ENCODE measurements at regions not wholly inside any gene's neighbourhood (a gene's known extent, or its start where the extent isn't known, plus 50 kb on each side); places are given as distances from the start of the nearest gene placed in this dataset.
"Not testable (repeated sequence)": the region's sequence is repeated elsewhere in the genome, so short reads cannot be mapped to it uniquely, and the experiment has no call there.

GRCh38 chr15:31719396-31720022 is 310.8 kb upstream of the CHRNA7 start:
- H3K4me3 ChIP-seq (ENCODE audit: low read length); DNase-seq (ENCODE audit: low read depth): not testable (repeated sequence)

- not testable (repeated sequence) for DNase-seq (ENCODE audit: low read depth); H3K4me3 ChIP-seq (ENCODE audit: low read length)
These were observed 307.3 kb upstream of the CHRNA7 start for GRCh38 chr15:31723019-31723418.

- not testable (repeated sequence) for DNase-seq (ENCODE audit: low read depth); H3K4me3 ChIP-seq (ENCODE audit: low read length)
These were observed 305.4 kb upstream of the CHRNA7 start for GRCh38 chr15:31724903-31725302.

DNA sequence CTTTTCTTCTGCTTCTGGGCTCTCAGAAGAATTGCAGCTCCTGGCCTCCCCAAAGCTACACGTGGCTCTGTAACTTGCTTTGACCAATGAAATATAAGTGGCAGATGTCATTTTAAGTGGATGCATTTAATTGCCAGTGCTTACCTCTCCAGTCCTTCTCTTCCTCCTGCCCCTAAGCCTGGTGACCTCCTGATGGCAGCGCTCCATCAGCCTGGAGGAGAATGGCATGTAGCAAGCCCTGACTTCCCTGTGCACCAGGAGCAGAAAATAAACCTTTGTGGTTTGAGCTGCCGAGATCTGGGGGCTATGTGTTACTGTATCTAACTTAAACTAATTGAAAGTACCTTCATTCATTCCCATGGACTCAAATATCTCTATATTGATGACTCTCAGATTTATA is 304.7 kb upstream of the CHRNA7 start:
- DNase-seq (ENCODE audit: low read depth); H3K4me3 ChIP-seq (ENCODE audit: low read length): not testable (repeated sequence)

DNA sequence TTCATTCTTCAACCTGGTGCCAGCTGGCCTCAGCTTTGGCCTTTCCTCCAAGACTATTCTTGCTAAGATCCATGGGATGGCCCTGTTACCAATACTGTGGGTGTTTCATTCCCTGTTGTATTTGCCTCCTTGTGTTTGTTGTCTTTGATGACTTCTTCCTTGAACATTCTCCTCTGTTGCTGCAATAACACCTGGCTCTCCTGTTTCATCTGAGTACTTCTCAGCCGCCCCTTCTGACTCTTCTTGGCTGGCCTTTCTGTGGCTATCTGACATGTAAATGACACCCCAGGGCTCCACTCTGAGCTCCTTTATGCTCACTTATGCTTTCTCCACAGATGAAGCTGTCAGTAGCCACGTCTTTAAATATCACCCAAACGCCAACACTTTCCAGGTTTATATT is 302.7 kb upstream of the CHRNA7 start:
- TF ChIP-seq CTCF (conservative IDR thresholded peaks at IDR 0.05; ENCODE audit: low read depth, low read length) = no peak
- H3K4me3 ChIP-seq (ENCODE audit: low read length) = no peak overlapping the region
- DNase-seq (ENCODE audit: low read depth) = no peak

- TF ChIP-seq CTCF (conservative IDR thresholded peaks at IDR 0.05; ENCODE audit: low read depth, low read length) = no peak
- no peak overlapping the region for H3K4me3 ChIP-seq (ENCODE audit: low read length)
- DNase-seq (ENCODE audit: low read depth) = no peak
These were observed 297.6 kb upstream of the CHRNA7 start for GRCh38 chr15:31732726-31733125.

DNA sequence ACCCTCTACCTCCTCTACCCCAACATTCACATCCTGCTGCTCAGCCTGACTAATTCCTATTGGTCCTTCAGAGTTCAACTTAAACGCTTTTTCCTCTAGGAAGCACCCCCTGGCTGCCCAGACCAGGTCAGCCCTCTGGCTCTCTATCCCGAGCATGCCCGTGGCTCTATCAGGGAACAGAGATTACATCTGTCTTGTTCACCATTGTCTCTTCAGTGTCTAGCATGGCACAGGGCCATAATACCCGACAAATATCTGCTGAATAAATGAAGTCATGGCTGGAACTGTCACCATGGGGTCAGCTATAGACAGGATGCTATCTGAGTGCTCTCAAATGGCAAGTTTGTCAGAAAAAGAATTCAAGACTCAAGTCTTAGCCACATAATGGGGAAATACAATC is 296.9 kb upstream of the CHRNA7 start:
- TF ChIP-seq CTCF (conservative IDR thresholded peaks at IDR 0.05; ENCODE audit: low read depth, low read length) = no peak
- DNase-seq (ENCODE audit: low read depth) = no peak
- H3K4me3 ChIP-seq (ENCODE audit: low read length) = no peak overlapping the region

DNA sequence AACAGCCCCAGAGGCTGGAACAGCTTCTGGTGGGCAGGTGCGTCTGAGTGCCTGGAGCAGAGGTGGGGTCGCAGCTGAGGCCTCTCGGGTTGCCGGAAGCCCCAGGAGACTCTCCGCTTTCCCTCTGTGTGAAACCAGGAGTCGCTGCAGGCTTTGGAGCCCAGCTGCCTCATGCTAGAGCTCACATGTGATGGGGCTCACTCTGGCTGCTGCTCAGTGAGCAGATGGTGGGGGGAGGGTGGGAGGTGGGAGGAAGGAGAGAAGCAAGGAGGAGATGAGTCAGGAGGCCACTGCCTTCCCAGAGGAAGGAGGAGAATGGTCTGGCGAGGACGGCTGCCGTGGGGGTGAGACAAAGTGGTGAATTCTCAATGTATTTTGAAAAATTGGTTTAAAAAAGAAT is 290.1 kb upstream of the CHRNA7 start:
- DNase-seq (ENCODE audit: low read depth) = no peak
- no peak overlapping the region for H3K4me3 ChIP-seq (ENCODE audit: low read length)
- TF ChIP-seq CTCF (conservative IDR thresholded peaks at IDR 0.05; ENCODE audit: low read depth, low read length) = no peak

DNA sequence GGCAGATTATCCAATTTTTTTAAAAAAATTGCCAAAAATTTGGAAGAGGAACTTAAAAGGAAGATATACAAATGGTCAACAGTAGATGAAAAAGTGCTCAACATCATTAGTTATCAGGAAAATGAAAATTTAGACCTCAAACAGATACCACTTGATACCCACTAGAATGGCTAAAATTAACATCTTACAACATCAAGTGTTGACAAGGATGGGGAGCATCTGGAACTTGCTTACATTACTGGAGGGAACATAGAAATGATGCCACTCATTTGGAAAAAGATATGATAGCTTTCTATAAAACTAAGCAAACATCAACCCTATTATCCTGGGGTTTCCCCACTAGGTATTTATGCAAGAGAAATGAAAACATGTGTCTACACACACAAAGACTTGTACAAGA is 284.5 kb upstream of the CHRNA7 start:
- no peak for DNase-seq (ENCODE audit: low read depth)
- H3K4me3 ChIP-seq (ENCODE audit: low read length) = no peak overlapping the region
- TF ChIP-seq CTCF (conservative IDR thresholded peaks at IDR 0.05; ENCODE audit: low read depth, low read length) = no peak

Data from retinal pigment epithelial cell (primary cell).